ENCODE measurements at regions not wholly inside any gene's neighbourhood (a gene's known extent, or its start where the extent isn't known, plus 50 kb on each side); places are given as distances from the start of the nearest gene placed in this dataset.
"Not testable (repeated sequence)": the region's sequence is repeated elsewhere in the genome, so short reads cannot be mapped to it uniquely, and the experiment has no call there.

- not testable (repeated sequence) for TF ChIP-seq CTCF (conservative IDR thresholded peaks at IDR 0.05; ENCODE audit: low read depth, low read length); EZH2phosphoT487 (IDR thresholded peaks at IDR 0.05; ENCODE audit: borderline replicate concordance, low read length)
Observed at GRCh38 chr10:80011144-80011543, 62.2 kb upstream of the SFTPD start.

Measured in PC-3 (cell line).